H1 (cell line): ENCODE measurements at regions not wholly inside any gene's neighbourhood (a gene's known extent, or its start where the extent isn't known, plus 50 kb on each side); places are given as distances from the start of the nearest gene placed in this dataset.

Source experiments
- CTCF ChIA-PET: fragments of 300-600 bp; sonication (Branson Sonifier 250); formaldehyde crosslinking; loops from one replicate; lab custom pipeline; 2021; ENCODE audit not compliant: partially characterized antibody; lab: Charles Lee
- POLR2A ChIA-PET: fragments of 300-600 bp; sonication (Branson Sonifier 250); formaldehyde crosslinking; loops from one replicate; lab custom pipeline; 2021; ENCODE audit warnings: inconsistent platforms; ENCODE audit not compliant: partially characterized antibody; lab: Charles Lee
- DNase-seq, 2 experiments: peaks; one replicate each; pipeline versions ENCODE4 v3.0.0 to v3.0.0-alpha.2; 2010 to 2022; ENCODE audit warnings: low spot score in 2 of 2, low read depth in 1 of 2, mixed read lengths in 1 of 2
- FAIRE-seq: peaks from 2 replicates; lab custom pipeline; 2011; peaks lifted over from hg19 to GRCh38; lab: Jason Lieb, UNC
- H2AFZ ChIP-seq: 2 replicates; pipeline ENCODE4 v1.8.1; 2012; ENCODE audit warnings: low read length, inconsistent platforms
- H2AK5ac ChIP-seq: 2 replicates; pipeline ENCODE4 v1.6.1; 2013; ENCODE audit warnings: low read depth, low read length
- H2BK120ac ChIP-seq: replicated peaks from 2 replicates; pipeline ENCODE3; 2013; ENCODE audit warnings: low read depth, low read length, inconsistent platforms
- H2BK12ac ChIP-seq: 2 replicates; pipeline ENCODE4 v1.6.1; 2013; ENCODE audit warnings: low read depth, low read length
- H2BK15ac ChIP-seq: 2 replicates; pipeline ENCODE4 v1.6.1; 2013; ENCODE audit warnings: low read length
- H2BK20ac ChIP-seq: 2 replicates; pipeline ENCODE4 v1.6.1; 2013; ENCODE audit warnings: low read length
- H2BK5ac ChIP-seq: 2 replicates; pipeline ENCODE4 v1.6.1; 2013; ENCODE audit warnings: low read depth, low read length
- H3K14ac ChIP-seq: 2 replicates; pipeline ENCODE4 v1.6.1; 2013; ENCODE audit warnings: inconsistent platforms; ENCODE audit not compliant: insufficient read length
- H3K18ac ChIP-seq: 2 replicates; pipeline ENCODE4 v1.6.1; 2013; ENCODE audit warnings: low read length; ENCODE audit errors: extremely low read depth
- H3K23ac ChIP-seq: 2 replicates; pipeline ENCODE4 v1.6.1; 2013; ENCODE audit warnings: inconsistent platforms; ENCODE audit not compliant: insufficient read length
- H3K23me2 ChIP-seq: 2 replicates; pipeline ENCODE4 v1.6.1; 2013; ENCODE audit warnings: low read depth, low read length
- H3K27ac ChIP-seq: 2 replicates; pipeline ENCODE4 v1.6.1; 2011; ENCODE audit warnings: low read depth, low read length, inconsistent platforms
- H3K27me3 ChIP-seq, 4 experiments: replicated peaks in 1 of 4; 1 replicate in 1 of 4; 2 replicates in 3 of 4; pipeline versions ENCODE4 v1.6.1 to v1.8.1; 2011 to 2013; ENCODE audit warnings: low read length in 3 of 4, mild to moderate bottlenecking in 3 of 4, inconsistent platforms in 2 of 4, mixed read lengths in 2 of 4, moderate library complexity in 1 of 4; ENCODE audit not compliant: control insufficient read depth in 3 of 4, insufficient read depth in 3 of 4; ENCODE audit errors: extremely low read depth in 1 of 4
- H3K36me3 ChIP-seq, 4 experiments: 2 replicates each; pipeline versions ENCODE4 v1.6.1 to v1.8.1; 2011 to 2013; ENCODE audit warnings: mild to moderate bottlenecking in 4 of 4, low read length in 3 of 4, moderate library complexity in 2 of 4, control low read depth in 1 of 4, inconsistent platforms in 1 of 4; ENCODE audit not compliant: insufficient read depth in 4 of 4, control insufficient read depth in 2 of 4
- H3K4ac ChIP-seq: replicated peaks from 2 replicates; pipeline ENCODE3; 2013; ENCODE audit warnings: low read length, low read depth, mixed read lengths, inconsistent platforms; ENCODE audit not compliant: insufficient read length
- H3K4me1 ChIP-seq, 4 experiments: replicated peaks in 1 of 4; 1 replicate in 1 of 4; 2 replicates in 3 of 4; pipeline versions ENCODE4 v1.6.1 to v1.8.1; 2011 to 2013; ENCODE audit warnings: low read length in 3 of 4, inconsistent platforms in 2 of 4, mixed read lengths in 1 of 4; ENCODE audit not compliant: insufficient read depth in 4 of 4, control insufficient read depth in 3 of 4
- H3K4me2 ChIP-seq, 2 experiments: 2 replicates each; pipeline versions ENCODE4 v1.6.1 to v1.8.1; 2011 to 2013; ENCODE audit warnings: low read depth in 2 of 2, low read length in 2 of 2, control low read depth in 1 of 2, inconsistent platforms in 1 of 2, mild to moderate bottlenecking in 1 of 2; ENCODE audit not compliant: insufficient read depth in 1 of 2
- H3K4me3 ChIP-seq, 4 experiments: fragments of 200-600, 300-600 bp in 1 of 4; sonication (generic), shearing (Covaris generic), sonication (Bioruptor Twin) in 1 of 4; 2 replicates each; pipeline versions ENCODE4 v1.5.1 to v1.8.1; 2011 to 2016; ENCODE audit warnings: low read length in 4 of 4, low read depth in 3 of 4, control low read depth in 2 of 4, inconsistent platforms in 2 of 4, mild to moderate bottlenecking in 2 of 4, mixed read lengths in 1 of 4, moderate library complexity in 1 of 4; ENCODE audit not compliant: insufficient read depth in 2 of 4; ENCODE audit errors: extremely low read depth in 1 of 4
- H3K56ac ChIP-seq: replicated peaks from 2 replicates; pipeline ENCODE3; 2013; ENCODE audit warnings: low read depth, mild to moderate bottlenecking, mixed read lengths, low read length, inconsistent platforms; ENCODE audit not compliant: insufficient read length
- H3K79me1 ChIP-seq: 2 replicates; pipeline ENCODE4 v1.6.1; 2013; ENCODE audit warnings: low read depth, low read length, control low read depth
- H3K79me2 ChIP-seq, 2 experiments: 2 replicates each; pipeline versions ENCODE4 v1.6.1 to v1.8.1; 2012 to 2013; ENCODE audit warnings: low read length in 2 of 2, mild to moderate bottlenecking in 2 of 2, inconsistent platforms in 1 of 2; ENCODE audit not compliant: insufficient read depth in 2 of 2, control insufficient read depth in 1 of 2
- H3K9ac ChIP-seq, 4 experiments: replicated peaks in 1 of 4; 1 replicate in 1 of 4; 2 replicates in 3 of 4; pipeline versions ENCODE4 v1.6.1 to v1.8.1; 2011 to 2013; ENCODE audit warnings: low read depth in 3 of 4, low read length in 3 of 4, control low read depth in 2 of 4, mild to moderate bottlenecking in 2 of 4, moderate library complexity in 2 of 4, inconsistent platforms in 1 of 4; ENCODE audit errors: extremely low read depth in 1 of 4
- H3K9me3 ChIP-seq, 2 experiments: 2 replicates each; pipeline versions ENCODE4 v1.6.1 to v1.8.1; 2012 to 2013; ENCODE audit warnings: mild to moderate bottlenecking in 2 of 2, moderate library complexity in 2 of 2, control low read depth in 1 of 2, inconsistent platforms in 1 of 2, low read depth in 1 of 2, low read length in 1 of 2, mixed read lengths in 1 of 2; ENCODE audit not compliant: insufficient read depth in 2 of 2
- H4K20me1 ChIP-seq, 2 experiments: replicated peaks in 1 of 2; 2 replicates each; pipeline versions ENCODE3 to v1.8.1; 2011 to 2013; ENCODE audit warnings: inconsistent platforms in 2 of 2, low read length in 2 of 2, mild to moderate bottlenecking in 1 of 2; ENCODE audit not compliant: insufficient read depth in 2 of 2, control insufficient read depth in 1 of 2
- H4K5ac ChIP-seq: 2 replicates; pipeline ENCODE4 v1.6.1; 2013; ENCODE audit warnings: low read length, low read depth, mixed read lengths, inconsistent platforms; ENCODE audit not compliant: insufficient read length
- H4K8ac ChIP-seq: 2 replicates; pipeline ENCODE4 v1.8.0; 2013; ENCODE audit warnings: mild to moderate bottlenecking, moderate library complexity, low read length, inconsistent platforms; ENCODE audit not compliant: insufficient read depth; ENCODE audit errors: extremely low read depth
- H4K91ac ChIP-seq: replicated peaks from 2 replicates; pipeline ENCODE3; 2013; ENCODE audit warnings: low read length, mixed read lengths, inconsistent platforms; ENCODE audit not compliant: insufficient read length
- BCL11A ChIP-seq, 2 experiments: IDR thresholded peaks; one replicate each; pipeline ENCODE4 v1.6.1; 2011; ENCODE audit warnings: low read depth in 2 of 2, low read length in 2 of 2, mild to moderate bottlenecking in 2 of 2
- BRCA1 ChIP-seq: IDR thresholded peaks from 2 replicates; pipeline ENCODE4 v1.6.1; 2012; ENCODE audit warnings: low read depth, low read length, improper control_type of control experiment
- CBX5 ChIP-seq: fragments of 300-800, 300-1000 bp; sonication (generic); IDR thresholded peaks from 2 replicates; pipeline ENCODE4 v1.7.1; 2016; ENCODE audit warnings: antibody characterized with exemption, low read length, low read depth
- CBX8 ChIP-seq: fragments of 300-800, 300-1000 bp; sonication (generic); IDR thresholded peaks from 2 replicates; pipeline ENCODE4 v1.7.1; 2016; ENCODE audit warnings: low read depth, low read length, borderline replicate concordance
- HDAC6 ChIP-seq: IDR thresholded peaks from one replicate; pipeline ENCODE4 v1.7.1; 2012; ENCODE audit warnings: low read depth, mild to moderate bottlenecking, inconsistent platforms, low read length, moderate library complexity
- POU5F1 ChIP-seq: IDR thresholded peaks from 2 replicates; pipeline ENCODE4 v1.6.1; 2011; ENCODE audit warnings: low read depth, mild to moderate bottlenecking, low read length, moderate library complexity
- RFX5 ChIP-seq: IDR thresholded peaks from 2 replicates; pipeline ENCODE4 v1.6.1; 2011; ENCODE audit warnings: low read depth, low read length, improper control_type of control experiment, borderline replicate concordance
- SIN3A ChIP-seq, 2 experiments: IDR thresholded peaks in 1 of 2; conservative IDR thresholded peaks in 1 of 2; 2 replicates each; pipeline ENCODE4 v1.6.1; 2011 to 2012; ENCODE audit warnings: low read length in 2 of 2, improper control_type of control experiment in 1 of 2, low read depth in 1 of 2, mild to moderate bottlenecking in 1 of 2
- SIRT6 ChIP-seq: IDR thresholded peaks from one replicate; pipeline ENCODE4 v1.7.1; 2012; ENCODE audit warnings: low read length, inconsistent platforms
- USF2 ChIP-seq: IDR thresholded peaks from 2 replicates; pipeline ENCODE4 v1.6.1; 2011; ENCODE audit warnings: low read length, improper control_type of control experiment
- WGBS, 2 experiments: shearing (Covaris generic) in 1 of 2; methylation state at CpG; one replicate each; pipeline versions ENCODE4 v1.1.6 to v1.1.7; 2013 to 2015; ENCODE audit warnings: low lambda C conversion rate in 2 of 2, mixed read lengths in 2 of 2, inconsistent platforms in 1 of 2, low coverage in 1 of 2, missing lambda C conversion rate in 1 of 2; ENCODE audit not compliant: insufficient replicate concordance in 2 of 2, insufficient coverage in 1 of 2, insufficient read length in 1 of 2; ENCODE audit errors: extremely low coverage in 1 of 2, missing lambda C conversion rate in 1 of 2; 5-methylcytosine and 5-hydroxymethylcytosine counted together

DNA sequence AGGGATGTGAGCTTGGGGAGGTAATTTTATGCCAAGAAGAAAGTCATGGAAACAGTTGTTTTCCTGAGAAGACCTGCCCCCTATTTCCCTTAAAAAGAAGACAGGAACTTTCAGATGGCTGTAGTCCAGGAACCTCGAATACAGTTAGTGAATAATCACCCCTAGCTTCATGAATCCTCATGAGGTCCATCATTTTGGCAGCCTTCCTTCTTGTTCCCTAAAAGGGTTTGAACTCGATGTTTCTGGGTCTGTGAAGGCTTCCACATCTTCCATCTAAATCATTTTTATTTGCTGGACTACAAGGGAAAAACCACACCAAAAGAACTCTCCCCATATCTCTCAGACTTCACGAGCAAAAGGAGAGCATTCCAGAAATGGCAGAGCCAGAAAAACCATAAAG, 290.8 kb downstream of the SLC4A3 start:
- TF ChIP-seq RFX5 = no peak
- TF ChIP-seq USF2 = no peak
- no peak for TF ChIP-seq SIN3A (conservative IDR thresholded peaks at IDR 0.05 in 1 of 2, IDR thresholded peaks at IDR 0.05 in 1 of 2; ENCODE audit: low read depth in 1 of 2, low read length in 2 of 2)
- TF ChIP-seq BRCA1 = no peak
- no peak for TF ChIP-seq POU5F1
- no peak for TF ChIP-seq CBX8
- no peak for TF ChIP-seq CBX5
- no peak for TF ChIP-seq SIRT6
- no peak for TF ChIP-seq BCL11A (IDR thresholded peaks at IDR 0.05; ENCODE audit: low read depth in 2 of 2, low read length in 2 of 2)
- TF ChIP-seq HDAC6 = no peak
- Histone ChIP-seq H4K5ac (no peak overlapping the region), H2BK15ac (no peak overlapping the region), H2BK5ac (no peak overlapping the region), H3K4me1 (no peaks in the 10 kb centered on the region), H3K79me2 (no peaks in the 10 kb centered on the region), H3K27ac (no peak overlapping the region), H2BK120ac (no peak overlapping the region), H3K23ac (no peak overlapping the region), H2AFZ (no peak overlapping the region), H4K8ac (no peak overlapping the region), H3K18ac (no peak overlapping the region), H2BK20ac (no peak overlapping the region), H2BK12ac (no peak overlapping the region), H3K9ac (no peak overlapping the region), H3K79me1 (no peaks in the 10 kb centered on the region), H3K27me3 (no peaks in the 10 kb centered on the region; a peak in 1 of 7 replicates), H3K9me3 (no peaks in the 10 kb centered on the region), H3K4ac (no peak overlapping the region), H3K14ac (no peak overlapping the region), H3K4me3 (no peak overlapping the region), H4K91ac (no peak overlapping the region), H2AK5ac (no peak overlapping the region), H4K20me1 (no peaks in the 10 kb centered on the region), H3K4me2 (no peak overlapping the region), H3K56ac (no peak overlapping the region), H3K23me2 (no peaks in the 10 kb centered on the region), H3K36me3 (no peaks in the 10 kb centered on the region; a peak in 1 of 8 replicates)
- FAIRE-seq (no peak), DNase-seq (no peak)
- WGBS, 2 experiments = 83% methylated on average over 3 of the region's 3 CpGs; no CpG with 5 or more reads in 1 of the 2 experiments
- POLR2A ChIA-PET = interaction anchor here (0.7 to 0.9 kb wide), 2 partner anchors 9 to 14 kb away, joined by 3 to 4 read pairs; no protein-coding TSS in a partner anchor
- CTCF ChIA-PET = interaction anchor here (1.0 to 1.5 kb wide), 3 partner anchors 9 to 214 kb away, joined by 3 to 4 read pairs (median 3); no protein-coding TSS in a partner anchor
